Lower leg skin (tissue), 3 donors: ENCODE measurements at regions not wholly inside any gene's neighbourhood (a gene's known extent, or its start where the extent isn't known, plus 50 kb on each side); places are given as distances from the start of the nearest gene placed in this dataset.

Experiments
- POLR2A ChIP-seq, 2 donors: fragments of 450-650 bp; IDR thresholded peaks; one replicate each; pipeline ENCODE4 v1.6.1; 2016 to 2017; ENCODE audit warnings: antibody characterized with exemption in 2 of 2, mild to moderate bottlenecking in 1 of 2, moderate library complexity in 1 of 2
- TF ChIP-seq, protein P1 (sequence below), 3 donors: fragments of 450-650 bp; IDR thresholded peaks; one replicate each; pipeline ENCODE4 v1.5.1; 2016; ENCODE audit warnings: antibody characterized with exemption in 3 of 3, mild to moderate bottlenecking in 3 of 3, moderate library complexity in 2 of 3

DNA sequence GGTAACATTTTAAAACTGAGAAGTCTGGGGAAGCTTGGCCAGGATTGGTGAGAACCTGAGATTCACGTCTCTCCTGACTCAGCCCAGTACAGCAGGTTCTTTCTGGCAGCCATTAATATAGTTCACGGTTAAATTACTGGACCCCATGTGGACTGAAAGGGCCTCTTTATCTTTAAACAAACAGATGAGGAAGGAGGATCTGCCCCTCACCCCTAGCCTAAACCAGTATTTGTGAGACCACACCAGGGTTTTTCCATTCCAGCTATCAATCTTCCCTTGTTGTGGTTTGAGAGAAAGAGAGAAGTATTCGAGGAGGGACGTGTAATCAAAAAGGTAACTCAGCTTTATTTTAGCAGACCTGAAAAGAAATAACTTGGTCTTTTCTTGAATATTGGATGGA is 137.1 kb downstream of the PROX1 start:
- TF ChIP-seq, protein P1, sequence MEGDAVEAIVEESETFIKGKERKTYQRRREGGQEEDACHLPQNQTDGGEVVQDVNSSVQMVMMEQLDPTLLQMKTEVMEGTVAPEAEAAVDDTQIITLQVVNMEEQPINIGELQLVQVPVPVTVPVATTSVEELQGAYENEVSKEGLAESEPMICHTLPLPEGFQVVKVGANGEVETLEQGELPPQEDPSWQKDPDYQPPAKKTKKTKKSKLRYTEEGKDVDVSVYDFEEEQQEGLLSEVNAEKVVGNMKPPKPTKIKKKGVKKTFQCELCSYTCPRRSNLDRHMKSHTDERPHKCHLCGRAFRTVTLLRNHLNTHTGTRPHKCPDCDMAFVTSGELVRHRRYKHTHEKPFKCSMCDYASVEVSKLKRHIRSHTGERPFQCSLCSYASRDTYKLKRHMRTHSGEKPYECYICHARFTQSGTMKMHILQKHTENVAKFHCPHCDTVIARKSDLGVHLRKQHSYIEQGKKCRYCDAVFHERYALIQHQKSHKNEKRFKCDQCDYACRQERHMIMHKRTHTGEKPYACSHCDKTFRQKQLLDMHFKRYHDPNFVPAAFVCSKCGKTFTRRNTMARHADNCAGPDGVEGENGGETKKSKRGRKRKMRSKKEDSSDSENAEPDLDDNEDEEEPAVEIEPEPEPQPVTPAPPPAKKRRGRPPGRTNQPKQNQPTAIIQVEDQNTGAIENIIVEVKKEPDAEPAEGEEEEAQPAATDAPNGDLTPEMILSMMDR (IDR thresholded peaks at IDR 0.05) = no peak
- TF ChIP-seq POLR2A (IDR thresholded peaks at IDR 0.05) = no peak
